Neural cell (in vitro differentiated cells): ENCODE measurements at regions not wholly inside any gene's neighbourhood (a gene's known extent, or its start where the extent isn't known, plus 50 kb on each side); places are given as distances from the start of the nearest gene placed in this dataset.

ENCODE experiments used
- H2AFZ ChIP-seq: fragments of 200-600, 300-800 bp; sonication (generic), shearing (Covaris generic); 2 replicates; pipeline ENCODE4 v1.6.0; 2014; ENCODE audit warnings: low read depth, mild to moderate bottlenecking, antibody characterized with exemption, low read length, moderate library complexity
- H3F3A ChIP-seq: fragments of 200-600 bp; shearing (Covaris generic); 2 replicates; pipeline ENCODE4 v1.6.1; 2016; ENCODE audit warnings: mild to moderate bottlenecking, moderate library complexity, mixed read lengths, antibody characterized with exemption, low read length; ENCODE audit not compliant: insufficient read depth, poor library complexity, severe bottlenecking
- H3K27ac ChIP-seq: fragments of 200-600, 300-800 bp; sonication (generic), shearing (Covaris generic); 2 replicates; pipeline ENCODE4 v1.5.1; 2014; ENCODE audit warnings: mild to moderate bottlenecking, low read length, moderate library complexity
- H3K27me3 ChIP-seq: fragments of 300-800, 200-600 bp; sonication (generic), shearing (Covaris generic); 2 replicates; pipeline ENCODE4 v1.6.0; 2014; ENCODE audit warnings: mild to moderate bottlenecking, low read depth, low read length, moderate library complexity; ENCODE audit not compliant: insufficient read depth
- H3K36me3 ChIP-seq: fragments of 300-800, 200-600 bp; sonication (generic), shearing (Covaris generic); 2 replicates; pipeline ENCODE4 v1.5.1; 2014; ENCODE audit warnings: mild to moderate bottlenecking, antibody characterized with exemption, low read length, moderate library complexity; ENCODE audit not compliant: insufficient read depth
- H3K4me2 ChIP-seq: fragments of 300-800, 200-600 bp; sonication (generic), shearing (Covaris generic); 2 replicates; pipeline ENCODE4 v1.6.0; 2014; ENCODE audit warnings: mild to moderate bottlenecking, low read length
- H3K4me3 ChIP-seq: fragments of 300-800, 200-600 bp; sonication (generic), shearing (Covaris generic); 2 replicates; pipeline ENCODE4 v1.5.1; 2014; ENCODE audit warnings: mild to moderate bottlenecking, low read length, moderate library complexity
- H3K79me2 ChIP-seq: fragments of 200-600 bp; shearing (Covaris generic); replicated peaks from 2 replicates; pipeline ENCODE4 v1.6.0; 2014; ENCODE audit warnings: mild to moderate bottlenecking, low read length, moderate library complexity; ENCODE audit not compliant: insufficient read depth
- H3K9ac ChIP-seq: fragments of 300-800, 200-600 bp; sonication (generic), shearing (Covaris generic); 2 replicates; pipeline ENCODE4 v1.6.1; 2016; ENCODE audit warnings: mild to moderate bottlenecking, low read length, mixed read lengths
- H3K9me2 ChIP-seq: fragments of 200-600 bp; shearing (Covaris generic); 2 replicates; pipeline ENCODE4 v1.6.1; 2016; ENCODE audit warnings: mild to moderate bottlenecking, low read length, mixed read lengths; ENCODE audit not compliant: insufficient read depth
- H3K9me3 ChIP-seq: fragments of 200-600, 300-800 bp; sonication (generic), shearing (Covaris generic); 2 replicates; pipeline ENCODE4 v1.6.1; 2016; ENCODE audit warnings: mild to moderate bottlenecking, mixed run types, low read length, moderate library complexity, mixed read lengths
- H4K20me1 ChIP-seq: fragments of 200-600 bp; shearing (Covaris generic); 2 replicates; pipeline ENCODE4 v1.6.1; 2016; ENCODE audit warnings: mild to moderate bottlenecking, mixed run types; ENCODE audit not compliant: insufficient read depth
- EP300 ChIP-seq: fragments of 450-650 bp; conservative IDR thresholded peaks from 2 replicates; pipeline ENCODE4 v1.6.1; 2014; ENCODE audit warnings: antibody characterized with exemption, mild to moderate bottlenecking, moderate library complexity; ENCODE audit not compliant: poor library complexity, severe bottlenecking
- EZH2 ChIP-seq: fragments of 200-600, 300-800 bp; shearing (Covaris generic), sonication (generic); IDR thresholded peaks from 2 replicates; pipeline ENCODE4 v1.6.1; 2014; ENCODE audit warnings: antibody characterized with exemption, low read length, borderline replicate concordance, mild to moderate bottlenecking; ENCODE audit not compliant: insufficient read depth, poor library complexity, severe bottlenecking
- MXI1 ChIP-seq: fragments of 450-650 bp; conservative IDR thresholded peaks from 2 replicates; pipeline ENCODE4 v1.6.1; 2014; ENCODE audit warnings: antibody characterized with exemption, mild to moderate bottlenecking; ENCODE audit not compliant: poor library complexity, severe bottlenecking
- POLR2AphosphoS5 ChIP-seq: IDR thresholded peaks from 2 replicates; pipeline ENCODE4 v1.6.1; 2012
- RAD21 ChIP-seq: fragments of 450-650 bp; conservative IDR thresholded peaks from 2 replicates; pipeline ENCODE4 v1.6.1; 2014; ENCODE audit warnings: antibody characterized with exemption, mild to moderate bottlenecking, moderate library complexity
- SMC3 ChIP-seq: fragments of 450-650 bp; conservative IDR thresholded peaks from 2 replicates; pipeline ENCODE4 v1.6.1; 2014; ENCODE audit warnings: antibody characterized with exemption, mild to moderate bottlenecking, moderate library complexity; ENCODE audit not compliant: poor library complexity
- TAF1 ChIP-seq: IDR thresholded peaks from 2 replicates; pipeline ENCODE4 v1.6.1; 2012; ENCODE audit warnings: low read depth
- TF ChIP-seq, protein P1 (sequence below): IDR thresholded peaks from 2 replicates; pipeline ENCODE4 v1.6.1; 2012; ENCODE audit warnings: borderline replicate concordance
- TF ChIP-seq, protein P2 (sequence below): fragments of 450-650 bp; IDR thresholded peaks from 2 replicates; pipeline ENCODE4 v1.5.1; 2014; ENCODE audit warnings: antibody characterized with exemption, mild to moderate bottlenecking, moderate library complexity; ENCODE audit not compliant: poor library complexity, severe bottlenecking

DNA sequence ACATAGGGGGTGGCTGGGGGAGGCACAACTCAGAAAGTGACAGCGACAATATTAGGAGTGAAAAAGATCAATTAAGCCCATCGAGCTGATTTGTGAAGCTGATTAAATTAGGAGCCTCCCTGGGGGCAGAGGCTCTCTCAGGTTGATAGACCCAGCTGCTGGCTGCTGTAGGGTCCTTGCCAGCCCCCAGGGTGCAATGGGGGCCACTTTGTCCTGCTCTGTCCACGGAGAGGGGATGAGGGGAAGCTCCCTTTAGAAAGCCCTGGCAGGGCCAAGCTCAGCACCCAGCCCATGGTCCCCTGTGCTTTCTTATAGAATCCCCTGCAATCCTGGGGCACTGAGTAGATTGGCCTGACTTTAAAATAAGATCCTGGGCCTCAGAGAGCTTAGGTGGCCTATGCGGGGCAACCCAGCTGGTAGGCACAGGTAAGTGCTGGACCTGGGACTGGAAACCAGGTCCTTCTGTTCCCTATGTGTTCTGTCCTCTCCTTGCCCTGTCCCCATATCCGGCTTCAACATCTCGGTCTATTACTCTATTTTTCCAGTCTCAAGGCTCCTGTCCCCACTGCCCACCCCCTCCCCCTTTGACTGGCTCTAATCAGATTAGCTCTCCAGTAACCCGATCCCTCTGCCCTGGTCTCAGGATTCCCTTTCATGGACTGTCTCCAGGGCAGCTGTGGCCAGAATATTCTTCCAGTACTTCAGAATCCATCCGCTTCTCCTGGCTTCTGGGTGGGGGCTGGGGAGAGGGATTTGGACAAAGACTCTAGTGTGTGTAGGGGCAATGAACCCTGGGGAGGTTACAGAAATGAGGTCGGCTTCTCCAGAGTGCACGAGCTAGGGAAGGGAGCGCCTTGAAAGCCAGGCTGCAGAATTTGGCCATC lies 259.6 kb downstream of the RPS24 start:
- no peaks in the 10 kb centered on the region for H4K20me1 ChIP-seq
- no peak overlapping the region for H3K27ac ChIP-seq
- no peaks in the 10 kb centered on the region for H3F3A ChIP-seq
- H3K9ac ChIP-seq = no peak overlapping the region
- H3K4me3 ChIP-seq = no peak overlapping the region
- no peaks in the 10 kb centered on the region for H3K9me2 ChIP-seq
- H2AFZ ChIP-seq = no peak overlapping the region
- H3K36me3 ChIP-seq = no peaks in the 10 kb centered on the region
- H3K9me3 ChIP-seq = no peaks in the 10 kb centered on the region
- TF ChIP-seq, protein P1, sequence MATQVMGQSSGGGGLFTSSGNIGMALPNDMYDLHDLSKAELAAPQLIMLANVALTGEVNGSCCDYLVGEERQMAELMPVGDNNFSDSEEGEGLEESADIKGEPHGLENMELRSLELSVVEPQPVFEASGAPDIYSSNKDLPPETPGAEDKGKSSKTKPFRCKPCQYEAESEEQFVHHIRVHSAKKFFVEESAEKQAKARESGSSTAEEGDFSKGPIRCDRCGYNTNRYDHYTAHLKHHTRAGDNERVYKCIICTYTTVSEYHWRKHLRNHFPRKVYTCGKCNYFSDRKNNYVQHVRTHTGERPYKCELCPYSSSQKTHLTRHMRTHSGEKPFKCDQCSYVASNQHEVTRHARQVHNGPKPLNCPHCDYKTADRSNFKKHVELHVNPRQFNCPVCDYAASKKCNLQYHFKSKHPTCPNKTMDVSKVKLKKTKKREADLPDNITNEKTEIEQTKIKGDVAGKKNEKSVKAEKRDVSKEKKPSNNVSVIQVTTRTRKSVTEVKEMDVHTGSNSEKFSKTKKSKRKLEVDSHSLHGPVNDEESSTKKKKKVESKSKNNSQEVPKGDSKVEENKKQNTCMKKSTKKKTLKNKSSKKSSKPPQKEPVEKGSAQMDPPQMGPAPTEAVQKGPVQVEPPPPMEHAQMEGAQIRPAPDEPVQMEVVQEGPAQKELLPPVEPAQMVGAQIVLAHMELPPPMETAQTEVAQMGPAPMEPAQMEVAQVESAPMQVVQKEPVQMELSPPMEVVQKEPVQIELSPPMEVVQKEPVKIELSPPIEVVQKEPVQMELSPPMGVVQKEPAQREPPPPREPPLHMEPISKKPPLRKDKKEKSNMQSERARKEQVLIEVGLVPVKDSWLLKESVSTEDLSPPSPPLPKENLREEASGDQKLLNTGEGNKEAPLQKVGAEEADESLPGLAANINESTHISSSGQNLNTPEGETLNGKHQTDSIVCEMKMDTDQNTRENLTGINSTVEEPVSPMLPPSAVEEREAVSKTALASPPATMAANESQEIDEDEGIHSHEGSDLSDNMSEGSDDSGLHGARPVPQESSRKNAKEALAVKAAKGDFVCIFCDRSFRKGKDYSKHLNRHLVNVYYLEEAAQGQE = no peak
- TF ChIP-seq TAF1 = no peak
- TF ChIP-seq EZH2 = no peak
- no peak for TF ChIP-seq MXI1
- no peak for TF ChIP-seq RAD21
- no peak for TF ChIP-seq EP300
- no peak for TF ChIP-seq SMC3
- TF ChIP-seq, protein P2, sequence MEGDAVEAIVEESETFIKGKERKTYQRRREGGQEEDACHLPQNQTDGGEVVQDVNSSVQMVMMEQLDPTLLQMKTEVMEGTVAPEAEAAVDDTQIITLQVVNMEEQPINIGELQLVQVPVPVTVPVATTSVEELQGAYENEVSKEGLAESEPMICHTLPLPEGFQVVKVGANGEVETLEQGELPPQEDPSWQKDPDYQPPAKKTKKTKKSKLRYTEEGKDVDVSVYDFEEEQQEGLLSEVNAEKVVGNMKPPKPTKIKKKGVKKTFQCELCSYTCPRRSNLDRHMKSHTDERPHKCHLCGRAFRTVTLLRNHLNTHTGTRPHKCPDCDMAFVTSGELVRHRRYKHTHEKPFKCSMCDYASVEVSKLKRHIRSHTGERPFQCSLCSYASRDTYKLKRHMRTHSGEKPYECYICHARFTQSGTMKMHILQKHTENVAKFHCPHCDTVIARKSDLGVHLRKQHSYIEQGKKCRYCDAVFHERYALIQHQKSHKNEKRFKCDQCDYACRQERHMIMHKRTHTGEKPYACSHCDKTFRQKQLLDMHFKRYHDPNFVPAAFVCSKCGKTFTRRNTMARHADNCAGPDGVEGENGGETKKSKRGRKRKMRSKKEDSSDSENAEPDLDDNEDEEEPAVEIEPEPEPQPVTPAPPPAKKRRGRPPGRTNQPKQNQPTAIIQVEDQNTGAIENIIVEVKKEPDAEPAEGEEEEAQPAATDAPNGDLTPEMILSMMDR = no peak
- TF ChIP-seq POLR2AphosphoS5 = no peak
- H3K79me2 ChIP-seq = no peaks in the 10 kb centered on the region
- no peaks in the 10 kb centered on the region for H3K27me3 ChIP-seq
- H3K4me2 ChIP-seq = no peak overlapping the region

DNA sequence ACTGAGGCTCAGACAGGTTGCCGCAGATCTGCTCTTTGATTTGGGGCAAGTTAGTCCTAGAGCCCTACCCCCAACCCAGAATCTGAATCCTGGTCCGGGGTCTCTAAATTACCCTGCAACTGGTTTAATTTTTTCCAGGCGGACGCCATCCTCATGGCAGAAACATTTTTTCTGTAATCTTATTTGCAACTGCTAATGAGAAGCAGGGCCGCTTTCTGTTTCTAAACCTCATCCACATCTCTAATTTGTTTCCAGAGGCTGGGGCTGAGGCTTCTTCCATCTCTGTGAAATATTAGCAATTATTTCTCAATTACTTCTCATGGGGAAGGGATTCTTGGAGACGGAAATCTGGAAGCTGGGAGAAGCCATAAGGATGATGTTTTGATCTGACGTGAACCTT lies 261.6 kb downstream of the RPS24 start:
- Histone ChIP-seq H3K9me3 (no peaks in the 10 kb centered on the region), H3K4me2 (no peak overlapping the region), H3K4me3 (no peak overlapping the region), H3K27me3 (no peaks in the 10 kb centered on the region), H3K9me2 (no peaks in the 10 kb centered on the region), H4K20me1 (no peaks in the 10 kb centered on the region), H3K79me2 (no peaks in the 10 kb centered on the region), H3K27ac (no peak overlapping the region), H2AFZ (no peak overlapping the region), H3F3A (no peaks in the 10 kb centered on the region), H3K36me3 (no peaks in the 10 kb centered on the region), H3K9ac (no peak overlapping the region)
- TF ChIP-seq, protein P1 = peak; percentile 48
- TF ChIP-seq, protein P2 = no peak
- TF ChIP-seq POLR2AphosphoS5 = no peak
